K562 (cell line): ENCODE measurements at regions not wholly inside any gene's neighbourhood (a gene's known extent, or its start where the extent isn't known, plus 50 kb on each side); places are given as distances from the start of the nearest gene placed in this dataset.

Experiments
- CBFA2T3 ChIP-seq: fragments of 450-650 bp; IDR thresholded peaks from 2 replicates; pipeline ENCODE4 v1.6.1; 2017
- CBX2 ChIP-seq: fragments of 200-600 bp; sonication (generic); IDR thresholded peaks from one replicate; pipeline ENCODE4 v1.6.1; 2012; ENCODE audit warnings: mild to moderate bottlenecking, low read length, inconsistent platforms; ENCODE audit not compliant: insufficient read depth, poor library complexity, severe bottlenecking
- CC2D1A ChIP-seq: fragments of 450-650 bp; IDR thresholded peaks from 2 replicates; pipeline ENCODE4 v1.6.1; 2017; ENCODE audit warnings: mild to moderate bottlenecking
- ELF1 ChIP-seq: fragments of 200-800 bp; sonication (Bioruptor generic); IDR thresholded peaks from 2 replicates; pipeline ENCODE4 v1.6.1; 2016; ENCODE audit warnings: missing genetic modification characterization, missing compliant biosample characterization
- HMG20A ChIP-seq: fragments of 450-650 bp; formaldehyde crosslinking; conservative IDR thresholded peaks from 2 replicates; pipeline ENCODE4 v1.4.0; 2020; ENCODE audit warnings: mild to moderate bottlenecking, mixed read lengths
- POLR2A ChIP-seq: fragments of 450-650 bp; conservative IDR thresholded peaks from 2 replicates; pipeline ENCODE4 v1.6.1; 2016
- POLR2AphosphoS2 ChIP-seq: IDR thresholded peaks from 2 replicates; pipeline ENCODE4 v1.6.1; 2012; ENCODE audit warnings: low read length, improper control_type of control experiment
- RCOR1 ChIP-seq, 2 experiments: IDR thresholded peaks; 2 replicates each; pipeline ENCODE4 v1.6.1; 2012; ENCODE audit warnings: low read depth in 2 of 2, low read length in 2 of 2, borderline replicate concordance in 1 of 2, improper control_type of control experiment in 1 of 2
- SETDB1 ChIP-seq: IDR thresholded peaks from one replicate; pipeline ENCODE4 v1.6.1; 2012; ENCODE audit warnings: low read length, control low read depth, inconsistent platforms
- SPI1 ChIP-seq: IDR thresholded peaks from 2 replicates; pipeline ENCODE4 v1.6.1; 2011; ENCODE audit warnings: low read depth, low read length, control low read depth, borderline replicate concordance
- THRA ChIP-seq: fragments of 450-650 bp; IDR thresholded peaks from 2 replicates; pipeline ENCODE4 v1.6.1; 2017; ENCODE audit warnings: mild to moderate bottlenecking, moderate library complexity
- ZBTB40 ChIP-seq, 2 experiments: fragments of 450-650 bp in 1 of 2; sonication (generic) in 1 of 2; formaldehyde crosslinking in 1 of 2; IDR thresholded peaks; 2 replicates each; pipeline versions ENCODE4 v1.7.1 to v1.9.0; 2016 to 2022; ENCODE audit warnings: inconsistent platforms in 1 of 2, mild to moderate bottlenecking in 1 of 2, missing genetic modification reagents in 1 of 2
- TF ChIP-seq, protein P1 (sequence below): fragments of 250-450 bp; sonication (Bioruptor Pico); IDR thresholded peaks from 2 replicates; pipeline ENCODE4 v1.8.0; 2022; ENCODE audit warnings: inconsistent platforms, mild to moderate bottlenecking, moderate library complexity, borderline replicate concordance

DNA sequence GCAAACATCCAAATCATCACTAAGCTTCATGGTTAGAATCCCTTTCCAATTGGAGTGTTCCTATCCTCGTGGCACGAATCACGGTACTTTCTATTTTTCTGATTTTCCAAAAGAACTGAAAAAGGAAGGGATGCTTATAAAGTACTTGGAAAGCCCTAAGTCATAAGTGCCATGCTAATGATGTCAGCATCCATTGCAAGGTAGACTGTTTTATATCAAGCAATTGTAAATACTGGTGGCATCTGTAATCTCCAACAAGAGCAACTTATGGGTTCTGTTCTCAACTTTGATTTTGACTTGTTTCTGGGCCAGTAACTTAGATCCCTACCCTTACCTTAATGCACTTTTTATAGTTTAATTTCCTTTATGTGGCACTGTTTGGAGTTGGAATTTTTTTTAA is 619.5 kb downstream of the BCL11A start:
- TF ChIP-seq SETDB1 (no peak), ZBTB40 (IDR thresholded peaks at IDR 0.05) (no peak), ZBTB40 (CRISPR knock-in tag; IDR thresholded peaks at IDR 0.05) (no peak), CC2D1A (no peak), HMG20A (CRISPR knock-in tag) (no peak), THRA (no peak), POLR2A (no peak), CBX2 (no peak), RCOR1 (IDR thresholded peaks at IDR 0.05; ENCODE audit: borderline replicate concordance in 1 of 2, low read depth in 2 of 2, low read length in 2 of 2) (no peak), CBFA2T3 (no peak), POLR2AphosphoS2 (no peak), SPI1 (no peak), ELF1 (no peak)
- TF ChIP-seq, protein P1, sequence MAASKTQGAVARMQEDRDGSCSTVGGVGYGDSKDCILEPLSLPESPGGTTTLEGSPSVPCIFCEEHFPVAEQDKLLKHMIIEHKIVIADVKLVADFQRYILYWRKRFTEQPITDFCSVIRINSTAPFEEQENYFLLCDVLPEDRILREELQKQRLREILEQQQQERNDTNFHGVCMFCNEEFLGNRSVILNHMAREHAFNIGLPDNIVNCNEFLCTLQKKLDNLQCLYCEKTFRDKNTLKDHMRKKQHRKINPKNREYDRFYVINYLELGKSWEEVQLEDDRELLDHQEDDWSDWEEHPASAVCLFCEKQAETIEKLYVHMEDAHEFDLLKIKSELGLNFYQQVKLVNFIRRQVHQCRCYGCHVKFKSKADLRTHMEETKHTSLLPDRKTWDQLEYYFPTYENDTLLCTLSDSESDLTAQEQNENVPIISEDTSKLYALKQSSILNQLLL (CRISPR knock-in tag): no peak
